ENCODE measurements at regions not wholly inside any gene's neighbourhood (a gene's known extent, or its start where the extent isn't known, plus 50 kb on each side); places are given as distances from the start of the nearest gene placed in this dataset.

DNA sequence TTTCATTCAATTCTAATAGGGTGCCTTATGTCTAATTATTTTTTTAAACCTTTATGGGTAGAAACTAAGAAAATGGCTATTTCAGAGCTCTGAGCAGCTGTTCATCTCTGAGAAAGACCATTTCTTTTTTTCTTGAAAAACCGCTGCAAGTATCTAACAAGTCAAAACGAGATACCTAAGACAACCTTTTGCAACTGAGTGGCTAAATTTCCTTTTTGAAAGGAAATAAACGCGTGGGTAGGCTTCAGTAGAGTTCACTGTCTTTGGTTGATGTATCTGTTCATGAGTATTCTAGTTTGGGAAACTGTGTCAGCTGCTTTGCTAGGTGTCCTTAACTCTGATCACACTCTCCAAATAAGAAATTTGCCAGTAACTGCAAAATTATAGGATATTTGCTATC is 104.3 kb upstream of the LINC00305 start:
- TF ChIP-seq, protein P1, sequence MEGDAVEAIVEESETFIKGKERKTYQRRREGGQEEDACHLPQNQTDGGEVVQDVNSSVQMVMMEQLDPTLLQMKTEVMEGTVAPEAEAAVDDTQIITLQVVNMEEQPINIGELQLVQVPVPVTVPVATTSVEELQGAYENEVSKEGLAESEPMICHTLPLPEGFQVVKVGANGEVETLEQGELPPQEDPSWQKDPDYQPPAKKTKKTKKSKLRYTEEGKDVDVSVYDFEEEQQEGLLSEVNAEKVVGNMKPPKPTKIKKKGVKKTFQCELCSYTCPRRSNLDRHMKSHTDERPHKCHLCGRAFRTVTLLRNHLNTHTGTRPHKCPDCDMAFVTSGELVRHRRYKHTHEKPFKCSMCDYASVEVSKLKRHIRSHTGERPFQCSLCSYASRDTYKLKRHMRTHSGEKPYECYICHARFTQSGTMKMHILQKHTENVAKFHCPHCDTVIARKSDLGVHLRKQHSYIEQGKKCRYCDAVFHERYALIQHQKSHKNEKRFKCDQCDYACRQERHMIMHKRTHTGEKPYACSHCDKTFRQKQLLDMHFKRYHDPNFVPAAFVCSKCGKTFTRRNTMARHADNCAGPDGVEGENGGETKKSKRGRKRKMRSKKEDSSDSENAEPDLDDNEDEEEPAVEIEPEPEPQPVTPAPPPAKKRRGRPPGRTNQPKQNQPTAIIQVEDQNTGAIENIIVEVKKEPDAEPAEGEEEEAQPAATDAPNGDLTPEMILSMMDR (IDR thresholded peaks at IDR 0.05) = no peak
- no peak for TF ChIP-seq POLR2A (IDR thresholded peaks at IDR 0.05)
